VCaP (cell line): ENCODE measurements at regions not wholly inside any gene's neighbourhood (a gene's known extent, or its start where the extent isn't known, plus 50 kb on each side); places are given as distances from the start of the nearest gene placed in this dataset.

ENCODE experiments used
- H3K27ac ChIP-seq: fragments of 450-650 bp; 2 replicates; pipeline ENCODE4 v1.5.1; 2017
- TF ChIP-seq, protein P1 (sequence below): fragments of 450-650 bp; conservative IDR thresholded peaks from 2 replicates; pipeline ENCODE4 v1.5.1; 2017; ENCODE audit warnings: mild to moderate bottlenecking, moderate library complexity

DNA sequence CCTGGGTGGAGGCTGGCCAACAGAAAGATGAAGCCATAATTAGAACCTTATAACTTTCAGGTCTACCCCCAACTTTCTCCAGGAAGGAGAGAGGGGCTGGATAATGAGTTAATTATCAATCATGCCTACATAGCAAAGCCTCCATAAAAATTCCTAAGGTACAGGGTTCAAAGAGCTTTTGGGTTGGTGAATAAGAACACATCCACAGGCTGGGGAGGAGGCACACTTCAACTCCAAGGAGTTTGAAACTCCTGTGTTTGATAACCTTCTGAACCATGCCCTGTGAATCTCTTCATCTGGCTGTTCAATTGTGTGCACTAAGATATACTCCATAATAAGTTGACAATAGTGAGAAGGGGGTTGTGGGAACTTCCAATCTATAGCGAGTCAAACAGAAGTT is 552.3 kb downstream of the TDRD15 start:
- TF ChIP-seq, protein P1, sequence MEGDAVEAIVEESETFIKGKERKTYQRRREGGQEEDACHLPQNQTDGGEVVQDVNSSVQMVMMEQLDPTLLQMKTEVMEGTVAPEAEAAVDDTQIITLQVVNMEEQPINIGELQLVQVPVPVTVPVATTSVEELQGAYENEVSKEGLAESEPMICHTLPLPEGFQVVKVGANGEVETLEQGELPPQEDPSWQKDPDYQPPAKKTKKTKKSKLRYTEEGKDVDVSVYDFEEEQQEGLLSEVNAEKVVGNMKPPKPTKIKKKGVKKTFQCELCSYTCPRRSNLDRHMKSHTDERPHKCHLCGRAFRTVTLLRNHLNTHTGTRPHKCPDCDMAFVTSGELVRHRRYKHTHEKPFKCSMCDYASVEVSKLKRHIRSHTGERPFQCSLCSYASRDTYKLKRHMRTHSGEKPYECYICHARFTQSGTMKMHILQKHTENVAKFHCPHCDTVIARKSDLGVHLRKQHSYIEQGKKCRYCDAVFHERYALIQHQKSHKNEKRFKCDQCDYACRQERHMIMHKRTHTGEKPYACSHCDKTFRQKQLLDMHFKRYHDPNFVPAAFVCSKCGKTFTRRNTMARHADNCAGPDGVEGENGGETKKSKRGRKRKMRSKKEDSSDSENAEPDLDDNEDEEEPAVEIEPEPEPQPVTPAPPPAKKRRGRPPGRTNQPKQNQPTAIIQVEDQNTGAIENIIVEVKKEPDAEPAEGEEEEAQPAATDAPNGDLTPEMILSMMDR, result no peak

GRCh38 chr2:21676676-21677075 is 552.9 kb downstream of the TDRD15 start:
- H3K27ac ChIP-seq, result no peak overlapping the region
- TF ChIP-seq, protein P1, result no peak

More for the DNA sequence above, 552.3 kb downstream of the TDRD15 start:
- H3K27ac ChIP-seq, result no peak overlapping the region

GRCh38 chr2:21683838-21684237 is 560.1 kb downstream of the TDRD15 start:
- H3K27ac ChIP-seq, result no peak overlapping the region
- TF ChIP-seq, protein P1, result no peak

GRCh38 chr2:21687589-21687988 is 563.8 kb downstream of the TDRD15 start:
- no peak overlapping the region for H3K27ac ChIP-seq
- TF ChIP-seq, protein P1, result no peak

- H3K27ac ChIP-seq, result no peak overlapping the region
- TF ChIP-seq, protein P1, result no peak
Observed at GRCh38 chr2:21690005-21690404, 566.2 kb downstream of the TDRD15 start.

DNA sequence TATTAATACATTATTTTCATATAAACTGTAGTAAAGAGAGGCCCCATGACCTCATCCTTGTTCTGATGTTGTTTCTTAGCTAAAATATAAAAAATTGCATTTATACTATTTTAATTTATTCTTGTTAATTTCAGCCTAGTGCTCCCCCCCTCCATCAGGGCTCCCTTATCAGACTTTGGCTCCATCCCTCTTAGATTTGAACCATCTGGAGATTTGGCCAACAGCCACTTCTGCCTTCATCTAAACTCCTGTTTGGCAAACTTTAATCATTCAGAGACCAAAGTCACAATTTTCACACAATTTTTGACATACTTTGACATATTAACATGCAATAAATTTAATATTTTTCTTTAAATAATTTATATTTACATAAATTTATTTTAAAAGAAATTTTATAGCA is 569.3 kb downstream of the TDRD15 start:
- no peak overlapping the region for H3K27ac ChIP-seq

GRCh38 chr2:21694079-21694878 is 570.5 kb downstream of the TDRD15 start:
- H3K27ac ChIP-seq, result no peak overlapping the region
- TF ChIP-seq, protein P1, result no peak

More for the DNA sequence above, 569.3 kb downstream of the TDRD15 start:
- TF ChIP-seq, protein P1, result no peak
